ENCODE measurements at regions not wholly inside any gene's neighbourhood (a gene's known extent, or its start where the extent isn't known, plus 50 kb on each side); places are given as distances from the start of the nearest gene placed in this dataset.

GRCh38 chr2:204033611-204034495 is 97.3 kb downstream of the ICOS start:
- no peak for DNase-seq (ENCODE audit: low spot score)
- H3K79me2 ChIP-seq (ENCODE audit: insufficient read depth, low read depth, low read length) = no peaks in the 10 kb centered on the region
- intact Hi-C loops (cut with micrococcal nuclease; ENCODE audit: unreplicated experiment) = no loop called here
- H4K20me1 ChIP-seq (ENCODE audit: insufficient read depth, low read length) = no peaks in the 10 kb centered on the region
- H2AFZ ChIP-seq (ENCODE audit: low read length) = no peak overlapping the region
- CTCF ChIA-PET (ENCODE audit: unreplicated experiment) = no interaction called here
- no TSS peak for BruUV-seq (replicated peaks)
- no peaks in the 10 kb centered on the region for H3K36me3 ChIP-seq (ENCODE audit: insufficient read depth, low read length)
- H3K4me1 ChIP-seq (ENCODE audit: insufficient read depth, low read length, poor library complexity, severe bottlenecking) = no peaks in the 10 kb centered on the region
- H3K4me2 ChIP-seq (ENCODE audit: low read length) = no peak overlapping the region
- no peak overlapping the region for H3K27ac ChIP-seq (ENCODE audit: low read depth, low read length, poor library complexity, severe bottlenecking)
- TF ChIP-seq EZH2phosphoT487 (IDR thresholded peaks at IDR 0.05; ENCODE audit: borderline replicate concordance, low read depth, low read length) (no peak), CTCF (conservative IDR thresholded peaks at IDR 0.05; ENCODE audit: low read length) (no peak)
- POLR2A ChIA-PET = interaction anchor here (0.5 to 0.7 kb wide), 2 partner anchors 11 to 540 kb away, joined by 3 to 5 read pairs; no protein-coding TSS in a partner anchor
- no peaks in the 10 kb centered on the region for H3K9me2 ChIP-seq (ENCODE audit: insufficient read depth, low read length)
- H3K9me3 ChIP-seq (ENCODE audit: low read length) = no peaks in the 10 kb centered on the region
- no peak overlapping the region for H3K4me3 ChIP-seq (ENCODE audit: low read depth, low read length, poor library complexity, severe bottlenecking)

GRCh38 chr2:204036706-204037105 is 100.1 kb downstream of the ICOS start:
- no peaks in the 10 kb centered on the region for H3K79me2 ChIP-seq (ENCODE audit: insufficient read depth, low read depth, low read length)
- TF ChIP-seq CTCF (conservative IDR thresholded peaks at IDR 0.05; ENCODE audit: low read length) = no peak
- TF ChIP-seq EZH2phosphoT487 (IDR thresholded peaks at IDR 0.05; ENCODE audit: borderline replicate concordance, low read depth, low read length) = no peak
- BruUV-seq (replicated peaks) = no TSS peak
- ChIA-PET POLR2A (interaction anchor here (0.6 to 1.4 kb wide), 3 partner anchors 9 to 147 kb away, joined by 3 to 4 read pairs (median 3); no protein-coding TSS in a partner anchor), CTCF (ENCODE audit: unreplicated experiment) (no interaction called here)
- H3K4me2 ChIP-seq (ENCODE audit: low read length) = no peak overlapping the region
- 0 out of 2 replicates have a peak overlapping the region, but pooled peaks have one; percentile 17 for H2AFZ ChIP-seq (ENCODE audit: low read length)
- H3K36me3 ChIP-seq (ENCODE audit: insufficient read depth, low read length) = no peaks in the 10 kb centered on the region
- no peak overlapping the region for H3K4me3 ChIP-seq (ENCODE audit: low read depth, low read length, poor library complexity, severe bottlenecking)
- H3K9me2 ChIP-seq (ENCODE audit: insufficient read depth, low read length) = no peaks in the 10 kb centered on the region
- intact Hi-C loops (cut with micrococcal nuclease; ENCODE audit: unreplicated experiment) = no loop called here
- H4K20me1 ChIP-seq (ENCODE audit: insufficient read depth, low read length) = no peaks in the 10 kb centered on the region
- H3K27ac ChIP-seq (ENCODE audit: low read depth, low read length, poor library complexity, severe bottlenecking) = no peak overlapping the region
- DNase-seq (ENCODE audit: low spot score) = no peak
- no peaks in the 10 kb centered on the region for H3K9me3 ChIP-seq (ENCODE audit: low read length)
- H3K4me1 ChIP-seq (ENCODE audit: insufficient read depth, low read length, poor library complexity, severe bottlenecking) = no peaks in the 10 kb centered on the region

- no TSS peak for BruUV-seq (replicated peaks)
- TF ChIP-seq CTCF (conservative IDR thresholded peaks at IDR 0.05; ENCODE audit: low read length) (no peak), EZH2phosphoT487 (IDR thresholded peaks at IDR 0.05; ENCODE audit: borderline replicate concordance, low read depth, low read length) (no peak)
- CTCF ChIA-PET (ENCODE audit: unreplicated experiment) = no interaction called here
Observed at GRCh38 chr2:204037286-204037685, 100.7 kb downstream of the ICOS start.

More at GRCh38 chr2:204037286-204037685, 100.7 kb downstream of the ICOS start:
- Histone ChIP-seq H4K20me1 (ENCODE audit: insufficient read depth, low read length) (no peaks in the 10 kb centered on the region), H3K9me2 (ENCODE audit: insufficient read depth, low read length) (no peaks in the 10 kb centered on the region), H3K4me2 (ENCODE audit: low read length) (no peak overlapping the region), H2AFZ (ENCODE audit: low read length) (0 out of 2 replicates have a peak overlapping the region, but pooled peaks have one; percentile 17), H3K27ac (ENCODE audit: low read depth, low read length, poor library complexity, severe bottlenecking) (no peak overlapping the region), H3K79me2 (ENCODE audit: insufficient read depth, low read depth, low read length) (no peaks in the 10 kb centered on the region), H3K9me3 (ENCODE audit: low read length) (no peaks in the 10 kb centered on the region), H3K36me3 (ENCODE audit: insufficient read depth, low read length) (no peaks in the 10 kb centered on the region), H3K4me1 (ENCODE audit: insufficient read depth, low read length, poor library complexity, severe bottlenecking) (no peaks in the 10 kb centered on the region), H3K4me3 (ENCODE audit: low read depth, low read length, poor library complexity, severe bottlenecking) (no peak overlapping the region)
- intact Hi-C loops (cut with micrococcal nuclease; ENCODE audit: unreplicated experiment) = no loop called here
- DNase-seq (ENCODE audit: low spot score) = no peak
- POLR2A ChIA-PET = interaction anchor here (0.6 to 1.4 kb wide), 3 partner anchors 10 to 146 kb away, joined by 3 to 4 read pairs (median 3); no protein-coding TSS in a partner anchor
